HG03520 (cell line): ENCODE measurements at regions not wholly inside any gene's neighbourhood (a gene's known extent, or its start where the extent isn't known, plus 50 kb on each side); places are given as distances from the start of the nearest gene placed in this dataset.
"Not testable (repeated sequence)": the region's sequence is repeated elsewhere in the genome, so short reads cannot be mapped to it uniquely, and the experiment has no call there.

Source experiments
- ATAC-seq: cut with Tn5 transposase; IDR thresholded peaks from one replicate; pipeline ENCODE4 v1.9.1; 2021; ENCODE audit warnings: mild to moderate bottlenecking, moderate library complexity; ENCODE audit not compliant: unreplicated experiment

DNA sequence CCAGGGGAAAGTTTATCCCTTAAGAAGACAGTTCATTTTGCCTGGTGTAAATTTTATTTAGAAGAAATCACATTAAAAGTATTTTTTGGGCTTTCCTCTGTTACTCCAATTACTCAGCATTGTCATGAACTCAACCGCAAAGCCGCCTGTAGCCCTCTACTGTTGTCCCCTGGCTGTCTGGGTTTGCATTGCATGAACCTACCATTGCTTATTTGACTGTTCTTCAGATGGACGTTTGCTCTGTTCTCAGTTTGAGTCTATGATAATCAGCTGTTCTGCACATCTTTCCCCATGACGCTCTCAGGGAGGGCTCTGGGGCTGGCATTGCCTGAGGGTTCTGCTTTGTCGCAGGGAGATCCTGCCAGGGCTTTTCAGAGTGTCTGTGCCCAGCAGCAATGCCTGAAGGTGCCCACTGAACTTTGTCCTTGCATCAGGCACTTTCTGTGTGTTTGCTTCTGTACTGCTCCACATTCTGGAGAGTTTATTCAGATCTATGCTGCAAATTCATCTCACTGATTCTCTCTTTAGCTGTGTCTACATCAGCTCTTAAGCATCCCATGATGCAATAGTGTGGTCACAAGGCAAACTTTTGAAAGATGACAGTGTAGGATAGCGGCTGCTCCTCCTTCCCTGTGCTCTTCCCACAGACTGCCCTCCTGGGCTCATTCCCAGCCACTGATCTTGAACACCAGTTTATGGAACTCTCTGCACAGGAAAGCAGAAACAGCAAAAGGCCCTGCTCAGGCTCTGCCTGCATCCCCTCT lies 370.8 kb downstream of the TMEM121 start:
- ATAC-seq: not testable (repeated sequence)

DNA sequence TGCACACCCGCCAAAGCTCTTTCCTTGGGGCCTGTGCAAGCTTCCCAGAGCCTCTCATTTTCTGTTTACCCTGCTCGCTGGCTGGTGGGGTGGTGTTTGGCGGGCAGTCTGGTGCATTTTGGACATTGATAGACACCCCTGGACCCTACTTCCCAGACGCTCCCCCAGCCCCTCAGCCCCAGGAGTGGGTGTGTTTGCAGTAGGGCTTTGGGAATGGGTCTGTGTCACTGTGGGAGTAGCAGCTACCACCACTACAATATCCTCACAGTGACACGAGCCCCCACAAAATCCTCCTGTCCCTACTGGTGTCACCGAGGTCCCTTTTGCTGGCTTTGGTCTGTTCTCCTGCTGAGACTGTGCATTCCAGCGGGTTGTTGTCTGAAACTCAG lies 371.3 kb downstream of the TMEM121 start:
- ATAC-seq: no peak

DNA sequence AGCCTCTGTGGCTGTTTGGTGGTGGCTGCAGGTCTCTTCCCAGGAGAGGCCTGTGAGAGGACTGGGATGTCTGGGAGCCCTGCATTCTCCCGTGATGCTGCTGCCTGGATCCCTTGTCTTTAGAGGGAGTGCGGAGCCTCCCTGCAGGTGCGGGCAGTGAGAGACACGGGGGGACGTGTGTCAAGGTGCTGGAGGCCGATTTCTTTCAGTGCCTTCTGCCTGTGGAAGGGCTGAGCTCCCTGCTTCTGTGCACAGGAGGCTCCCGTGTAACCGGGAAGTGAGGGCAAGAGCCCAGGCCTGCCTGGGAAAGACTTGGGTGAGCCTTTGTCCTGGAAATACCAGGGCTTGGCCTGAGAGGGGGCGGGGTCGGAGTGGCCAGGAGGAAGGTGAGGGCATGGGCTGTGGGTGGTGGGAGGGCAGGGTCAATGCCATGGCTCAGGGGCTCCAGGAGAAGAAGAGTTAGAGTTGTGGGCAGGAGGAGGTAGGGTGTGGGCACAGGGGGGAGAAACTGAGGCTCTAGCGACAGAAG lies 372.2 kb downstream of the TMEM121 start:
- ATAC-seq: no peak

DNA sequence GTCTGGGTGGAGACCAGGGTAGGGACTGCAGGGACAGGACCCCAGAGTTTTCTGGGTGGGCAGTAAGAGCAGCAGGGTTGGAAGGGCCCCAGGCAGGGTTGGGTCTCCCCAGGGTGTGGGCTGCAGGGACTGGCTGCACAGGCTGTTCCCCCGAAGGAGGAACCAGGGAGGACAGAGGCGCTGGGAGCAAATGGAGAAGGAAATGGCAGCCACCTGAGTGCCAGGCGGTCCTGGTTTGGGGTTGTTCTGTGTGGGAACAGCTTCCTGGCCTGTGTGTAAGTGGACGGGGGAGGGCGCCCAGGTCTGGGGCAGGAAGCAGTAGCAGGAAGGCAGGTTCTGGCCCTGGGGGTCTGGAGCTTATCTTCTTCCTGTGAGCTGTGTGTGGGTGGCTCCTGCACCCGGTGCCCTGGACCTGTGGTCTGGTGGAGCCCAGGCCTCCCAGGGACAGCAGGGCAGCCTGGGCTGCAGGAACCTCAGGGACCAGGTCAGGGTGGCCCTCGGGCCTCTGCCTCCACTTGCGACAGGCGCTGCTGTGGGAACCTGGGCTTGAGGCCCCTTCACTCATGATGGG lies 372.8 kb downstream of the TMEM121 start:
- no peak for ATAC-seq

DNA sequence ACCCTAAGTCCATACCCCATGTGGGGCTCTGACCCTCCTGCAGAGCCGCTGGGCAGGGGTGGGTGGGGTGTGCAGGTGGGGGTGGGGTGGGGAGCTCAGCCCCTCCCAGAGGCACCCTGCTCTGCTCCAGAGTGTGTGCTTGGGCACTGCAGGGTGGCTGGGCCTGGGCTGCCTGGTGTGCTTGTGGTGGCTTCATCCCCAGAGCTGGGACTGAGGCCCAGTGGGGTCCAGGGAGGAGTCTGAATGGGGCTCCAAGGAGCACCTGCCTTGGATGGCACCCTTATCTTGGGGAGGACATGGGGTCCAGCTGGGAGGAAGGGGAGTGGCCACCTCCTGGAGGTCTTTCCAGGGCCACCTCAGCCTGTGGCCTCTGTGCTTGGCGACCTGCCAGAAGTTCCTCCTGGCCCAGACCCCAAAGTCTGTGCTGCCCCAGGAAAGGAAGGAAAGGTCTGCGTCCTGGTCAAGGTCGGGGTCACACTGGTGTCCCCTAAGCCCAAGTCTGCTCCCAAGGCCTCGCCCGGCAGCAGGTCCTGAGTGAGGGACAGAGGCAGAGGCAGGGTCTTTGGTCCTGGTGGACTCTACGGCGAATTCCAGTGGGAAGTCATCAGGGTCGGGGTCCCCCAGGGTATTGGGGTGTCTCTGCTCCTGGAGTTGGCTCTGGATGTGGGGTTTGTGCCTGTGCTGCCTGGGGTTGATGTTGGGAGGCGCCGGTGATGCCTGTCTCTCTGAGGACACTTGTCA lies 373.4 kb downstream of the TMEM121 start:
- no peak for ATAC-seq

DNA sequence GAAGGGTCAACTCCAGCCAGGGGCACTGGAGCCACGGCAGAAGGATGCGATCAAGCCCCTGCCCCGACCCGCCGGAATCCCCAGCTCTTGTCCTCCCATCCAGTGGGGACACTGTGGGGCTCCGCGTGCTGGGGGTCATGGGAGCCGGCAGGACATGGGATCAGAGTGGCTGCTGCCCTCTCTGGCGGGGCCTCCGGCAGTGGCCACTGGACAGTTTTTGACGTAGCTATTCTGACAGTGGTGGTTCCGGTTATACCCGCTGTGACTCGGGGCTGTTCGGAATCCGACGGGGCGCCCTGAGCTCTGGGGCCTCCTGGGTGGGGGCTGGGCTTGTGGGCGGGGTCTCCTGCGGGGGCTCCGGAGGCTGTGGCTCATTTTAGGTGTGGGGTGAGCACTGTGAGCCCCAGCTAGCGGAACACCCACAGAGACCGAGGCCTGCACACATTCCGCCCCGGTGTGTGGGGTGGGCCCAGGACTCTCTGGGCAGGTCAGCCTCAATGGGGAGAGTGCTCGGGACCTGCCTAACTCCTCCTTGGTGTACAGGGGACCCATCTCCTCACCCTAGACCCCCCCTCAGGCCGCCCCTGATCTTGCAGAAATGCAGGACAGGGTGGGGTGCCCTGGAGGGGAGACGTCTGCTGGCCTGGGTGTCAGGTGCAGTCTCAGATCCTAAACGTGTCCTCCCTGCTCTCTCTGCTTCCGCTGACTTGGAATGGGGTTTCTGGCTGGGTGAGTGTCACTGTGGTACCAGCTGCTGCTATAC lies 374.2 kb downstream of the TMEM121 start:
- no peak for ATAC-seq

DNA sequence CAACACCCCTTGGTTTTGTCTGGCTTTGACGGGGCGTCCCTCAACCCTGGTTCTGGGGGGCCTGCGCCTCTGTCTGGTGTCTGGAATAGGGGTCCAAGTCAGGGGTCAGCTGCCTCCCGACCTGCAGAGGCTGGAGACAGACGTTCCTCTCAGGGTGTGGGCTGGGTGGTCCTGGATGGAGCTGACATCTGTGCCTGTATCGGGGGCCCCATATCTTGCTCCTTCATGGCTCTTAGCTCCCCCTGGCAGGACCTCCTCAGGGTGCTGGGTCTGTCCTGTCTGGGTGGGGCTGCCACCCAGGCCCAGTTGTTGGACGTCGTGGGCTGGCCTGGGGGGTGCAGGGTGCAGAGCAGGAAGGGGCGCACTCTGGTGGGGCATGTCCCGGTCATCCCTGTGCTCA lies 374.8 kb downstream of the TMEM121 start:
- ATAC-seq: no peak

DNA sequence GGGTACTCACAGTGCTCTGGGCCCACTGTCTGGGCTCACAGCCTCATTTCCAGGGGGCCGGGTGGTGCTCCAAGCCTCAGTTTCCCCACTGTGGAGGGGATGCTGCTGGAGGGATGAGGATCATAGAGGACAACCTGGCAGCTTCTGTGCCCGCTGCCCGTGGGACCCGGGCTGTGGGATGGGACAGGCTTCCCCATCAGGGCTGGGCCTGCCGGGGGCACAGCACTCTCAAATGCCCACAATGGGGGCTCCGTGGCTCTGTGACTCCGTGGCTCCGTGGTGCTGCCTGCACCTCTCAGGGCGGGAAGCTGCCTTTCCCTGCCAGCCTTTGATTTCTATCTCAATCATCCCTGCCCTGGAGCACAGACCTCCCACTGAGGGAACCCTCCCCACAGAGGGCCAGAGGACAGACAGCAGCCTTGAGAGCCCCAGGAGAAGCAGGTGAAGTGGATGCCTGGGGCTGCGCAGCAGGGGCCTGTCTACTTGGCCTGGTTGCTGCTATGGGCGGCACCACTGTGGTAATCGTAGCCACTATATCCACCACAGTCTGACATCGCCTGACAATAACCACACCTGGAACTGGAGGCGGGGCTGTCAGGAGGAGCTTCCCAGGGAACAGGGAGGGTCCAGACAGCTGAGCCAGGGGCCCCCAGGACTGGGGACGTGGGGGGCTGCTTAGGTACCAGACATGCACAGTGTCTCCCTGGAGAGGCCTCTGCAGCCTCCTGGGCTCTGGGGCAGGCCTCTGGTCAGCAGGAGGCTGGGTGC lies 375.9 kb downstream of the TMEM121 start:
- no peak for ATAC-seq

DNA sequence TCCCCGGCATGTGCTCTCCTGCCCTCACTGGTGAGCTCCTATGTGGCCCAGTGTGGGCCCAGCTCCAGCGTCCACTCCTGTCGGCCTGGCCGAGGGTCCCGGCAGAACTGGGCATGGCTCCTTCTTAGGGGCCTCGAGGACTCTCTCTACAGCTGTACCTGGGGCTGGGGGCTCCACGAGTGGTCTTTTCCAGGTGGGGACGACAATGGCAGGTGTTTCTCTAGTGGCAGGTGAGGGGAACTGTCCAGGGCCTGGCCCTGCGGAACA lies 376.4 kb downstream of the TMEM121 start:
- ATAC-seq: not testable (repeated sequence)

DNA sequence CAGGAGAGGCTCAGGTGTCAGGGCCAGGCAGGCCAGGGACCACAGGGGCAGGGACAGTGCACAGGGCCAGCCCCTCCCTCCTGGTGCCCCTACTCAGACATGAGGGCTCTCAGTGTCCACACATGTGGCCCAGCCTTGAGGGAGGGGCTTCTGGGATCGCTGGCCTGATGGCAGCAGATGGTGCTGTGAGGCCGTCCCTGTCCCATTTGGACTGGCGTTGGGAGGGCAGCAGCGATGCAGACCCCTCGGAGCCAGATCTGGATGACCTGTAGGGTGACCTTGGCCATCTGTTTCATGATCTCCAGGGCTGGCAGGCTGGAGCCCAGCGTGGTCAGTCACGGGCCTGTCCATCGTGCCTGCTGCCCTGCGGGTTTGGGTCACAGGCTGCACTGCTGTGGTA lies 377.6 kb downstream of the TMEM121 start:
- no peak for ATAC-seq

DNA sequence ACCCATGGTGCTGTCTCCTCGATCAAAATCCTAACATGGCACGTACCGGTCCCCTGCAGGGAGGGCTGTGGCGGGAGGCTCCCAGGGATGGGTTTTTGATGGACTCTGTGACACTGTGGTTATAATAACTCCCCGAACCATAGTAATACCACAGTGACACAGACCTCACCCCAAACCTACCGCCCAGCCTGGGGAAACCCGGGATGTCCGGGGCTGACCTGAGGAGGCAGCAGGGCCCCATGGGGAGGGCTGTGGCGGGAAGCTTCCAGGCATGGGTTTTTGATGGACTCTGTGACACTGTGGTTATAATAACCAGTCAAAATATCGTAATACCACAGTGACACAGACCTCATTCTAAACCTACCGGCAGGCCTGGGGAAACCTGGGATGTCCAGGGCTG lies 378.0 kb downstream of the TMEM121 start:
- no peak for ATAC-seq

DNA sequence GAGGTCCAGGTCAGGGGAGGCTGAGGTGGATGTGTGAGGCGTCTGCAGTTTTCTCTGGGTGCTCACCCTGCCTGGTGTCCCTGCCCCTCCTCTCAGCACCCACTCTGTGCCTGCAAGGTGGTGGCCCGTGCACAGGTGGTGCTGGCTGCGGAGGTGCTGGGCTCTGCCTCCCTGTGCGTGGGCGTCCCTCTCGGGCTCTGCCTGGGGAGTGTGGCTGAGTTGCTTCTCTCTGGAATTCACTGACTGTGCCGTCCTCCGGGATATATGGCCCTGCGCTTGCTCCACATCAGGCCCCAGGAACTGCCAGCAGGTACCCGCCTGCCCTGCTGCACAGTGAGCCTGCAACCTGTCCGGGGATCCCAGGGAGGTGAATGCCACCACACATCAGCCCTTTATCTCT lies 379.1 kb downstream of the TMEM121 start:
- no peak for ATAC-seq

DNA sequence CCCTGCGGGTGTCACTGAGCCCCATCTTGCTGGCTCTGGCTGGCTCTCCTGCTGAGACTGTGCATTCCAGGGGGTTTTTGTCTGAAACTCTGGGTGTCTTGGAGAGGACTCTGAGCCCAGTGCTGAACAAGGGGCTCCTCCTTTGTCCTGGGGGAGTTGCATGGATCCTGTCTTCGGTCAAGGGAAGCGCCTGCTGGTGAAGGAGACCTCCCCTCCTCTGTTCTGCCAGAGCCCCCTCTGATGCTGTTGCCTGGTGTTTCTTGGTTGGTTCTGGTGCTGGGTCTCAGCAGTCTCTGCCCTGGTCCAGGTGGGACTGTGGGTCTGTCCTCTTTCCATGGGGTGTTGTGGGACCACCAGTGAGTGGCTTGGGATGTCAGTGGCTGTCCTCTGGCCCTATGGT lies 380.9 kb downstream of the TMEM121 start:
- ATAC-seq: no peak

DNA sequence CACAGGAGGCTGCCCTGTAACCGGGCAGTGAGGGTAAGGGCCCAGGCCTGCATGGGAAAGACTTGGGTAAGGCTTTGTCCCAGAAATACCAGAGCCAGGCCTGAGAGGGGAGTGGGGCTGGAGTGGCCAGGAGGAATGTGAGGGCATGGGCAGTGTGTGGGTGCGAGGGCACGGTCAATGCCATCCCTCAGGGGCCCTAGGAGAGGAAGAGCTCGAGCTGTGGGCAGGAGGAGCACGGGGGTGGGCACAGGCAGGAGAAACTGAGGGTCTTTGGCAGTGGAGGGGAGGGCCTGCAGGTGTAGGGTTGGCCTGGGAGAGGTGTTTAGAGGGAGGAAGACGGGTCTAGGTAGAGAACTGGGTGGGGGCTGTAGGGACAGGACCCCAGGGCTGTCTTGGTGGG lies 381.6 kb downstream of the TMEM121 start:
- ATAC-seq: no peak

DNA sequence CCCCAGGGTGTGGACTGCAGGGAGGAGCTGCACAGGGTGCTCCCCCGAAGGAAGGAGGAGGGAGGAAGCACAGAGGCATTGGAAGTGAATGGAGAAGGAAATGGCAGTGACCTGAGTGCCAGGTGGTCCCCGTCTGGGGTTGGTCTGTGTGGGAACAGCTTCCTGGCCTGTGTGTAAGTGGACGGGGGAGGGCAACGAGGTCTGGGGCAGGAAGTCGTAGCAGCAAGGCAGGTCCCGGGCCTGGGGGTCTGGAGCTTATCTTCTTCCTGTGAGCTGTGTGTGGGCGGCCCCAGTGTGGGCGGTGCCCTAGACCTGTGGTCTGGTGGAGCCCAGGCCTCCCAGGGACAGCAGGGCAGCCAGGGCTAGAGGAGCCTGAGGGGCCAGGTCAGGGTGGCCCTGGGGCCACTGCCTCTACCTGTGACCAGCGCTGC lies 382.1 kb downstream of the TMEM121 start:
- no peak for ATAC-seq

DNA sequence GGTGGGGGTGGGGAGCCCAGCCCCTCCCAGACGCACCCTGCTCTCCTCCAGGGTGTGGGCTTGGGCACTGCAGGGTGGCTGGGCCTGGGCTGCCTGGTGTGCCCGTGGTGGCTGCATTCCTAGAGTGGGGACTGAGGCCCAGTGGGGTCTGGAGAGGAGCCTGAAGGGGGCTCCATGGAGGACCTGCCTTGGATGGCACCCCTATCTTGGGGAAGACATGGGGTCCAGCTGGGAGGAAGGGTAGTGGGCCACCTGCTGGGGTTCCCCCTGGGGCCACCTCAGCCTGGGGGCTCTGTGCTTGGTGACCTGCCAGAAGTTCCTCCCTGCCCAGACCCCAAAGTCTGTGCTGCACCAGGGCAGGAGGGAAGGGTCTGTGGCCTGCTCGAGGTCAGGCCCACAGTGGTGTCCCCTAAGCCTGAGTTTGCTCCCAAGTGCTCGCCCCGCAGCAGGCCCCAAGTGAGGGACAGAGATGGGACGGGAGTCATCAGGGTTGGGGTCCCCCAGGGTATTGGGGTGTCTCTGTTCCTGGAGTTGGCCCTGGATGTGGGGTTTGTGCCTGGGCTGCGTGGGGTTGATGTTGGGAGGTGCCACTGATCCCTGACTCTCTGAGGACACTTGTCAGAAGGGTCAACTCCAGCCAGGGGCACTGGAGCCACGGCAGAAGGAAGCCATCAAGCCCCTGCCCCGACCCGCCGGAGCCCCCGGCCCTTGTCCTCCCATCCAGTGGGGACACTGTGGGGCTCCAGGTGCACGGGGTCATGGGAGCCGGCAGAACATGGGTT lies 382.9 kb downstream of the TMEM121 start:
- ATAC-seq: no peak

DNA sequence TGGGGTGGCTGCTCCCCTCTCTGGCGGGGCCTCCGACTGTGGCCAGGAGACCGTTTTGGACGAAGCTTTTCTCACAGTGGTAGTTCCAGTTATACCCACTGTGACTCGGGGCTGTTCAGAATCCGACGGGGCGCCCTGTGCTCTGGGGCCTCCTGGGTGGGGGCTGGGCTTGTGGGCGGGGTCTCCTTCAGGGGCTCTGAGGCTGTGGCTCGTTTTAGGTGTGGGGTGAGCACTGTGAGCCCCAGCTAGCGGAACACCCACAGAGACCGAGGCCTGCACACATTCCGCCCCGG lies 383.4 kb downstream of the TMEM121 start:
- not testable (repeated sequence) for ATAC-seq

DNA sequence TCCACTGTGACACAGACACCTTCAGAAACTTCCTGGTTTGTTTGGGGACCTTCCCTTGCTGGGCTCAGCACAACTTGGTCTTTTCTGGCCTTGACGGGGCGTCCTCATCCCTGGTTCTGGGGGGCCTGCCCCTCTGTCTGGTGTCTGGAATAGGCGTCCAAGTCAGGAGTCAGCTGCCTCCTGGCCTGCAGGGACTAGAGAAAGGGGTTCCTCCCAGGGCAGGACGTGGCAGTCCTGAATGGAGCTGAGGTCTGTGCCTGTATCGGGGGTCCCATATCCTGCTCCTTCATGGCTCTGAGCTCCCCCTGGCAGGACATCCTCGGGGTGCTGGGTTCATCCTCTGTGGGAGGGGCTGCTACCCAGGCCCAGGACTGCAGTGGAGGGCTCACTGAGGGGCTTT lies 384.0 kb downstream of the TMEM121 start:
- ATAC-seq: no peak

DNA sequence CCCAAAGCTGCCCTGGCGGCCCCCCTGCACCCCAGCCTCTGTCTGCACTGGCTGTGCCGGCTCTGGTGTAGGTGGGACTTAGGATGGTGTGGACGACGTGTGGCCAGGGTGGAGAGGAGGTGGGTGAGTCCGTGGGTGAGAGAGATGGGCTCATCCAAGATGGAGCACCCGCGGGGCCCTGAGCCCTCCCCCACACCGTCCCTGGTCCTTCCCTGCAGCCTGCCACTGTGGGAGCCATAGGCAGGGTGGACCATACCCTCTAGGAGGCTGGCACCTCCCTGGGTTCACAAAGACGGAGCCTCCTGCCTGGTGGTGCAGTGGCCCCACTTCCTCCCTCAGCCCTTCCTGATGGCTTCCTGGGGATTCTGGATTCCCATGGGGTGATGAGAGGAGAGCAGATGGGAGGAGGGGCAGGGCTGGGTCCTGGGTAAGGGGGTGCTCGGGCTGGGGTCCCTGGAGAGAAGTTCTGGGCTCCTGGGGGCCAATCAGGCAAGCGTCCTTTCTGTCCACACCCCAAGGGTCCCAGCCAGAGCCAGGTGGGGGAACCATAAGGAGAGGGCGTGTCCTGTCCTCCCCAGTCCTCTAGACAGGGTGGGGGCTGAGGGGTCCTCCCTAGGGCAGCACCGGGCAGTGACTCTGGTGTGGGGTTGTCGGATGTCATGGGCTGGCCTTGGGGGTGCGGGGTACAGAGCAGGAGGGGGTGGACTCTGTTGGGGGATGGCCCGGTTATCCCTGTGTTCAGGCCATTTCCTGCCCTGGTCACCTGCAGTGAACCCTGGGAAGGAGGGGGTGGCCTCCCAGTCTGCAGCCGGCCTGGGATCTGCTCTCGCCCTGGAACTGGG lies 384.8 kb downstream of the TMEM121 start:
- no peak for ATAC-seq
